Neural progenitor cell (in vitro differentiated cells): ENCODE measurements at regions not wholly inside any gene's neighbourhood (a gene's known extent, or its start where the extent isn't known, plus 50 kb on each side); places are given as distances from the start of the nearest gene placed in this dataset.

Experiments used
- DNase-seq: peaks from one replicate; pipeline ENCODE4 v3.0.0-alpha.2; 2016; ENCODE audit warnings: low spot score
- H2AFZ ChIP-seq: fragments of 200-600 bp; sonication (generic); replicated peaks from 2 replicates; pipeline ENCODE4 v1.6.1; 2016; ENCODE audit warnings: antibody characterized with exemption
- H3F3A ChIP-seq: fragments of 200-600 bp; sonication (generic); 2 replicates; pipeline ENCODE4 v1.6.1; 2016; ENCODE audit warnings: antibody characterized with exemption, low read depth
- H3K27ac ChIP-seq: fragments of 200-600 bp; sonication (generic); 2 replicates; pipeline ENCODE4 v1.5.1; 2016; ENCODE audit warnings: mild to moderate bottlenecking
- H3K27me3 ChIP-seq: fragments of 200-600 bp; sonication (generic); 2 replicates; pipeline ENCODE4 v1.6.1; 2016; ENCODE audit warnings: mild to moderate bottlenecking, moderate library complexity
- H3K36me3 ChIP-seq: fragments of 200-600 bp; sonication (generic); 2 replicates; pipeline ENCODE4 v1.5.1; 2016
- H3K4me1 ChIP-seq: fragments of 200-600 bp; sonication (generic); 2 replicates; pipeline ENCODE4 v1.6.1; 2016; ENCODE audit warnings: mixed run types
- H3K4me2 ChIP-seq: fragments of 200-600 bp; sonication (generic); 2 replicates; pipeline ENCODE4 v1.6.1; 2016
- H3K4me3 ChIP-seq: fragments of 200-600 bp; sonication (generic); 2 replicates; pipeline ENCODE4 v1.5.1; 2016
- H3K79me2 ChIP-seq: fragments of 200-600 bp; sonication (generic); 2 replicates; pipeline ENCODE4 v1.6.1; 2016; ENCODE audit warnings: low read depth
- H3K9ac ChIP-seq: fragments of 200-600 bp; sonication (generic); 2 replicates; pipeline ENCODE4 v1.6.1; 2016
- H3K9me3 ChIP-seq: fragments of 200-600 bp; sonication (generic); 2 replicates; pipeline ENCODE4 v1.5.1; 2016; ENCODE audit warnings: low read depth
- H4K20me1 ChIP-seq: fragments of 200-600 bp; sonication (generic); 2 replicates; pipeline ENCODE4 v1.6.1; 2016; ENCODE audit warnings: low read depth
- H3K27ac Mint-ChIP-seq: 3 replicates; pipeline ENCODE4 v1.8.0; 2021; ENCODE audit warnings: mixed read lengths
- H3K27me3 Mint-ChIP-seq: 2 replicates; pipeline ENCODE4 v1.8.0; 2022; ENCODE audit warnings: low read depth, mild to moderate bottlenecking, inconsistent platforms, moderate library complexity, mixed read lengths; ENCODE audit not compliant: insufficient read depth
- H3K36me3 Mint-ChIP-seq: 3 replicates; pipeline ENCODE4 v1.8.0; 2021; ENCODE audit warnings: mixed read lengths
- H3K4me1 Mint-ChIP-seq: 3 replicates; pipeline ENCODE4 v1.8.0; 2021; ENCODE audit warnings: mixed read lengths
- H3K4me3 Mint-ChIP-seq: 3 replicates; pipeline ENCODE4 v1.8.0; 2021; ENCODE audit warnings: mild to moderate bottlenecking, moderate library complexity, mixed read lengths
- H3K9me3 Mint-ChIP-seq: 3 replicates; pipeline ENCODE4 v1.8.0; 2020; ENCODE audit warnings: mixed read lengths
- EZH2 ChIP-seq: fragments of 200-600 bp; sonication (generic); IDR thresholded peaks from 2 replicates; pipeline ENCODE4 v1.6.1; 2017; ENCODE audit warnings: antibody characterized with exemption, mild to moderate bottlenecking, moderate library complexity
- EZH2phosphoT487 ChIP-seq: fragments of 200-600 bp; sonication (generic); IDR thresholded peaks from 2 replicates; pipeline ENCODE4 v1.6.1; 2017; ENCODE audit warnings: antibody characterized with exemption
- TF ChIP-seq, protein P1 (sequence below): fragments of 200-600 bp; sonication (generic); IDR thresholded peaks from 2 replicates; pipeline ENCODE4 v1.5.1; 2017; ENCODE audit warnings: antibody characterized with exemption, mild to moderate bottlenecking

DNA sequence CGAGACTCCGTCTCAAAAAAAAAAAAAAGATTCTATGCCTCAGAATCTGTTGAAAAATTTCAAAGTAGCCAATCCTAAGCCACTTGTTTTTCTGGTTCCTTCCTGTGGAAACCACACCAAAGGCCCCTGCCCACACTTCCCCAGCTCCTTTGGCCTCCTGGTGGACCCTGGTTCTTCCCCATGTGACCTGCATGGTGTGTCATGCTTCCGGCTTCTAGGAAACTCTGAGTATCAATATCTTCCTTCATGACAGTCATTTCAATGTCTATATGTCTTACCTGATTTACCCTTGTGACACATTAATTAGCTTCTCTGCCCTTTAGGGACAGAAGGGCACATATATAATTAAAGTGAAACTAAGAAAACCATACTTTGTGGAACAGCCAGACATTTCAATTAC lies 80.4 kb upstream of the GRB10 start:
- peaks cover 26% of the 10 kb centered on the region for H3K4me1 ChIP-seq
- H4K20me1 ChIP-seq = no peaks in the 10 kb centered on the region
- no peak for DNase-seq
- H3K36me3 Mint-ChIP-seq = no peaks in the 10 kb centered on the region
- TF ChIP-seq EZH2phosphoT487 (no peak), EZH2 (no peak)
- TF ChIP-seq, protein P1, sequence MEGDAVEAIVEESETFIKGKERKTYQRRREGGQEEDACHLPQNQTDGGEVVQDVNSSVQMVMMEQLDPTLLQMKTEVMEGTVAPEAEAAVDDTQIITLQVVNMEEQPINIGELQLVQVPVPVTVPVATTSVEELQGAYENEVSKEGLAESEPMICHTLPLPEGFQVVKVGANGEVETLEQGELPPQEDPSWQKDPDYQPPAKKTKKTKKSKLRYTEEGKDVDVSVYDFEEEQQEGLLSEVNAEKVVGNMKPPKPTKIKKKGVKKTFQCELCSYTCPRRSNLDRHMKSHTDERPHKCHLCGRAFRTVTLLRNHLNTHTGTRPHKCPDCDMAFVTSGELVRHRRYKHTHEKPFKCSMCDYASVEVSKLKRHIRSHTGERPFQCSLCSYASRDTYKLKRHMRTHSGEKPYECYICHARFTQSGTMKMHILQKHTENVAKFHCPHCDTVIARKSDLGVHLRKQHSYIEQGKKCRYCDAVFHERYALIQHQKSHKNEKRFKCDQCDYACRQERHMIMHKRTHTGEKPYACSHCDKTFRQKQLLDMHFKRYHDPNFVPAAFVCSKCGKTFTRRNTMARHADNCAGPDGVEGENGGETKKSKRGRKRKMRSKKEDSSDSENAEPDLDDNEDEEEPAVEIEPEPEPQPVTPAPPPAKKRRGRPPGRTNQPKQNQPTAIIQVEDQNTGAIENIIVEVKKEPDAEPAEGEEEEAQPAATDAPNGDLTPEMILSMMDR = no peak
- no peaks in the 10 kb centered on the region for H3K36me3 ChIP-seq
- no peak overlapping the region for H3K27ac Mint-ChIP-seq
- H3K4me3 Mint-ChIP-seq = no peak overlapping the region
- peaks cover 3% of the 10 kb centered on the region for H3K9me3 Mint-ChIP-seq
- no peak overlapping the region for H3K9ac ChIP-seq
- H3K79me2 ChIP-seq = no peaks in the 10 kb centered on the region
- H3K4me3 ChIP-seq = no peak overlapping the region
- H3K27me3 Mint-ChIP-seq = peaks cover 13% of the 10 kb centered on the region
- no peak overlapping the region for H3K4me2 ChIP-seq
- H3K27ac ChIP-seq = no peak overlapping the region
- H2AFZ ChIP-seq = no peak overlapping the region
- peaks cover 3% of the 10 kb centered on the region for H3F3A ChIP-seq
- no peaks in the 10 kb centered on the region for H3K9me3 ChIP-seq
- H3K4me1 Mint-ChIP-seq = peaks cover 15% of the 10 kb centered on the region
- H3K27me3 ChIP-seq = no peaks in the 10 kb centered on the region

DNA sequence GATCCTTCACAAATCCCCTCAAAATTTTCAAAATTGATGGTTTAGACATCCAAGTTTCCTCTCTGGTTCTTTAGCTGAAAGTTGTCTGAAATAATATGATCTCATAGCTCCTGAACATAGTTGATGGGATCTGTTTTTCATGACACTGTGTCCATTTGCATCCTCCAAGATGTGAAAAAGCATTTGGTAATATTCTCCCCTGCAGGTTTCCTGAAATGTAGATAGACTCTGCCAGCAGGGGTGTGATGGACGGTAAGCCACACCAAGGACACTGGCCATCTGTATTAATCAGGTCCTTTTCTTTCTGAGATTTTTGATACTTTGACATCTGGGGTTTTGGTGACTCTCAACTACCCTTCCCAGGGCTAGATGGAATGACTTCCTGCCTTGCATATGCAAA lies 79.6 kb upstream of the GRB10 start:
- peaks cover 9% of the 10 kb centered on the region for H3K4me1 Mint-ChIP-seq

DNA sequence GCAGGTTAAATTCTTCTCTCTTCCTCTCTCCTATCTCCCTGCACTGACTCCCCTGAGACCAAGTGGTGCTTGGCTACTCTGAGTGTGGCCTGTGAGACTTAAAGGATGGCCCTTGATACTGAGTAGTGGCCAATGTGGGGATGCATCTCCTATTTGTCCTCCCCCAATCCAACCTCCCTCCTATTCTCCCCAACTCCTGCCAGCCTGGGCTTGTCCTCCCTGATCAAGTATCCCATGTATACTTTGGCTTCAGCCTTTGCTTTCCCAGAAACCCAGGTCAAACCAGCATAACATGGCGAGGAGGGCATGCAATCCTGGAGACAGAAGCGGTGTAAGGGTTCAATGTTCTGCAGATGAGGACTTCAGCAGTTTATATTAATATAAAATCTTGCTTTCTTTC lies 77.9 kb upstream of the GRB10 start:
- H3K4me3 ChIP-seq = no peak overlapping the region
- H3K27ac ChIP-seq = no peak overlapping the region
- Mint-ChIP-seq H3K27me3 (peaks cover 4% of the 10 kb centered on the region), H3K27ac (no peak overlapping the region), H3K4me3 (no peak overlapping the region), H3K4me1 (no peaks in the 10 kb centered on the region), H3K36me3 (no peaks in the 10 kb centered on the region), H3K9me3 (peaks cover 3% of the 10 kb centered on the region)
- H3K27me3 ChIP-seq = no peaks in the 10 kb centered on the region
- H4K20me1 ChIP-seq = no peaks in the 10 kb centered on the region
- H3K79me2 ChIP-seq = no peaks in the 10 kb centered on the region
- H3K4me1 ChIP-seq = peaks cover 15% of the 10 kb centered on the region
- no peak overlapping the region for H3K9ac ChIP-seq
- no peak overlapping the region for H3K4me2 ChIP-seq
- H3K36me3 ChIP-seq = no peaks in the 10 kb centered on the region
- DNase-seq = no peak
- H2AFZ ChIP-seq = no peak overlapping the region
- TF ChIP-seq EZH2 (no peak), EZH2phosphoT487 (no peak)
- TF ChIP-seq, protein P1 = no peak
- H3F3A ChIP-seq = peaks cover 3% of the 10 kb centered on the region
- H3K9me3 ChIP-seq = no peaks in the 10 kb centered on the region

More for the DNA sequence above, 79.6 kb upstream of the GRB10 start:
- Histone ChIP-seq H3K4me3 (no peak overlapping the region), H3K79me2 (no peaks in the 10 kb centered on the region), H3K4me2 (no peak overlapping the region), H3K36me3 (no peaks in the 10 kb centered on the region), H4K20me1 (no peaks in the 10 kb centered on the region), H3K27ac (no peak overlapping the region), H3K4me1 (peaks cover 26% of the 10 kb centered on the region), H3F3A (peaks cover 3% of the 10 kb centered on the region), H3K9me3 (no peaks in the 10 kb centered on the region), H3K9ac (no peak overlapping the region), H3K27me3 (no peaks in the 10 kb centered on the region), H2AFZ (no peak overlapping the region)
- Mint-ChIP-seq H3K36me3 (no peaks in the 10 kb centered on the region), H3K9me3 (peaks cover 3% of the 10 kb centered on the region), H3K27ac (no peak overlapping the region), H3K27me3 (peaks cover 8% of the 10 kb centered on the region), H3K4me3 (no peak overlapping the region)
- TF ChIP-seq EZH2phosphoT487 (no peak), EZH2 (no peak)
- TF ChIP-seq, protein P1 = no peak
- DNase-seq = no peak
